ENCODE measurements at regions not wholly inside any gene's neighbourhood (a gene's known extent, or its start where the extent isn't known, plus 50 kb on each side); places are given as distances from the start of the nearest gene placed in this dataset.

GRCh38 chr3:20648294-20648693 lies 462.3 kb upstream of the SGO1 start:
- TF ChIP-seq CTCF (conservative IDR thresholded peaks at IDR 0.05 in 1 of 2, IDR thresholded peaks at IDR 0.05 in 1 of 2; ENCODE audit: extremely low read depth in 1 of 2, insufficient read depth in 1 of 2, low read depth in 1 of 2, low read length in 2 of 2) (no peak), EZH2 (IDR thresholded peaks at IDR 0.05; ENCODE audit: borderline replicate concordance, low read length) (no peak)

Measured in mammary epithelial cell (primary cell).